HG02623 (cell line): ENCODE measurements at regions not wholly inside any gene's neighbourhood (a gene's known extent, or its start where the extent isn't known, plus 50 kb on each side); places are given as distances from the start of the nearest gene placed in this dataset.
"Not testable (repeated sequence)": the region's sequence is repeated elsewhere in the genome, so short reads cannot be mapped to it uniquely, and the experiment has no call there.

Experiments
- ATAC-seq: cut with Tn5 transposase; IDR thresholded peaks from one replicate; pipeline ENCODE4 v1.9.1; 2021; ENCODE audit warnings: moderate library complexity; ENCODE audit not compliant: unreplicated experiment

GRCh38 chr11:86167499-86168164 lies 76.9 kb upstream of the EED start:
- no peak for ATAC-seq

GRCh38 chr11:86166287-86166686 lies 78.3 kb upstream of the EED start:
- ATAC-seq, result not testable (repeated sequence)

- ATAC-seq, result no peak
These were observed 80.4 kb upstream of the EED start for GRCh38 chr11:86164106-86164505.

GRCh38 chr11:86163221-86163876 lies 81.2 kb upstream of the EED start:
- ATAC-seq, result not testable (repeated sequence)

GRCh38 chr11:86162239-86162638 lies 82.3 kb upstream of the EED start:
- ATAC-seq, result no peak

- ATAC-seq, result no peak
These were observed 82.7 kb upstream of the EED start for GRCh38 chr11:86161837-86162236.

- ATAC-seq, result no peak
These were observed 83.2 kb upstream of the EED start for GRCh38 chr11:86161336-86161735.

- no peak for ATAC-seq
These were observed 83.9 kb upstream of the EED start for GRCh38 chr11:86160541-86161149.

GRCh38 chr11:86159581-86159891 lies 85.0 kb upstream of the EED start:
- no peak for ATAC-seq

GRCh38 chr11:86158704-86159580 lies 85.6 kb upstream of the EED start:
- no peak for ATAC-seq

GRCh38 chr11:86157797-86158378 lies 86.7 kb upstream of the EED start:
- ATAC-seq, result no peak

GRCh38 chr11:86156397-86156955 lies 87.6 kb upstream of the PICALM start:
- no peak for ATAC-seq

- no peak for ATAC-seq
These were observed 86.4 kb upstream of the PICALM start for GRCh38 chr11:86155200-86155844.

- ATAC-seq, result no peak
These were observed 84.6 kb upstream of the PICALM start for GRCh38 chr11:86153439-86153838.

GRCh38 chr11:86152901-86153300 lies 84.0 kb upstream of the PICALM start:
- no peak for ATAC-seq

GRCh38 chr11:86152006-86152862 lies 83.3 kb upstream of the PICALM start:
- no peak for ATAC-seq

GRCh38 chr11:86151174-86152005 lies 82.5 kb upstream of the PICALM start:
- no peak for ATAC-seq

GRCh38 chr11:86150847-86151173 lies 81.9 kb upstream of the PICALM start:
- no peak for ATAC-seq

- ATAC-seq, result no peak
These were observed 80.9 kb upstream of the PICALM start for GRCh38 chr11:86149792-86150191.
